ENCODE measurements at regions not wholly inside any gene's neighbourhood (a gene's known extent, or its start where the extent isn't known, plus 50 kb on each side); places are given as distances from the start of the nearest gene placed in this dataset.
A peak's percentile ranks its signal among the peaks of the same experiment; 100 is the strongest.

DNA sequence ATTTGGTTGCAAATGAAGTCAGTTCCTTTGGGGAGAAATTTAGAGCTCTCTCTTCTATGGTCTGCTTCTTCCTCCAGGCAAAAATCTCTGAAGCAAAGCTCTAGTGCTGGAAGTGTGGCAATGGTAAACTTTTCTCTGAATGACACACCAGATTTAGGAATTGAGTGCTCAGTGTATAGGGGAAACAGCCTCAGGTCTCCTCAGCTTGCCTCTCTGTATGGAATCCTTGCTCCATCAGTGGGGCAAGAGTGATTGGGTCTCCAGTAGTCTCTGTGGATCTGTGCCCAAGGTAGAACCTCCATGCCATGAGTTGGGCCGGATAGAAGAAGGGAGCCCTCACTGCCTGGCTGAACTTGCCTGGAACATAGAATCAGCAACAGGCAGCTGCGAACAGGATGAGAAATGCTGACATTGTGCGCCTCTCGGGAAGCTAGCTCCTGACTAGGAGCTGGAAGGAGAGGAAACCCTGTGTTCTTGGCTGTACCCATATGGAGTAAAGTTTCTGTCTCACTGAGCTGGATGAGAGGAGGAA is 156.1 kb downstream of the WNT7A start:
- Histone ChIP-seq H3K4me1 (ENCODE audit: insufficient read depth) (no peaks in the 10 kb centered on the region), H3K27ac (no peak overlapping the region), H3K4me3 (no peak overlapping the region), H3K27me3 (no peaks in the 10 kb centered on the region), H3K9me3 (no peaks in the 10 kb centered on the region), H3K36me3 (no peaks in the 10 kb centered on the region)
- WGBS, 3 donors = 88 to 92% (median 90%) methylated on average over 4 of the region's 4 CpGs
- intact Hi-C loops (cut with DNase I) = no loop called here
- TF ChIP-seq, protein P1, sequence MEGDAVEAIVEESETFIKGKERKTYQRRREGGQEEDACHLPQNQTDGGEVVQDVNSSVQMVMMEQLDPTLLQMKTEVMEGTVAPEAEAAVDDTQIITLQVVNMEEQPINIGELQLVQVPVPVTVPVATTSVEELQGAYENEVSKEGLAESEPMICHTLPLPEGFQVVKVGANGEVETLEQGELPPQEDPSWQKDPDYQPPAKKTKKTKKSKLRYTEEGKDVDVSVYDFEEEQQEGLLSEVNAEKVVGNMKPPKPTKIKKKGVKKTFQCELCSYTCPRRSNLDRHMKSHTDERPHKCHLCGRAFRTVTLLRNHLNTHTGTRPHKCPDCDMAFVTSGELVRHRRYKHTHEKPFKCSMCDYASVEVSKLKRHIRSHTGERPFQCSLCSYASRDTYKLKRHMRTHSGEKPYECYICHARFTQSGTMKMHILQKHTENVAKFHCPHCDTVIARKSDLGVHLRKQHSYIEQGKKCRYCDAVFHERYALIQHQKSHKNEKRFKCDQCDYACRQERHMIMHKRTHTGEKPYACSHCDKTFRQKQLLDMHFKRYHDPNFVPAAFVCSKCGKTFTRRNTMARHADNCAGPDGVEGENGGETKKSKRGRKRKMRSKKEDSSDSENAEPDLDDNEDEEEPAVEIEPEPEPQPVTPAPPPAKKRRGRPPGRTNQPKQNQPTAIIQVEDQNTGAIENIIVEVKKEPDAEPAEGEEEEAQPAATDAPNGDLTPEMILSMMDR (IDR thresholded peaks at IDR 0.05) = no peak
- TF ChIP-seq POLR2A (IDR thresholded peaks at IDR 0.05) (no peak), EP300 (IDR thresholded peaks at IDR 0.05) (no peak)
- DNase-seq = no peak

DNA sequence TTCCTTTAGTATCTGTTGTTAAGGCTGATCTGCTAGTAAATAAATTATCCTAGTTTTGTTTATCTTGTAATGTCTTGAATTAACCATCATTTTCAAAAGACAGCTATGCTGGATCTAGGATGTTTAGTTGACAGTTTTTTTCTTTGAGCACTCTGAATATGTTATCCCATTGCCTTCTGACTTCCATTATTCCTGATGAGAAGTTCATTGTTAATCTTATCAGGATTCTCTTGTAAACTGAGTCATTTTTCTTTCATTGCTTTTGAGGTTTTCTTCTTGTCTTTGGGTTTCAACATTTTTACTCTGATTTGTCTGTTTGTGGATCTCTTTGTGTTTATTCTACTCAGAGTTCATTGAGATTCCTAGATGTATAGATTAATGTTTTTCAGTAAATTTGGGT is 157.7 kb downstream of the WNT7A start:
- no peak for DNase-seq
- H3K4me1 ChIP-seq (ENCODE audit: insufficient read depth) = no peaks in the 10 kb centered on the region
- H3K27ac ChIP-seq = no peak overlapping the region
- no peak overlapping the region for H3K4me3 ChIP-seq
- no peaks in the 10 kb centered on the region for H3K27me3 ChIP-seq
- intact Hi-C loops (cut with DNase I) = no loop called here
- no peaks in the 10 kb centered on the region for H3K9me3 ChIP-seq
- H3K36me3 ChIP-seq = no peaks in the 10 kb centered on the region
- TF ChIP-seq POLR2A (IDR thresholded peaks at IDR 0.05) = no peak
- TF ChIP-seq EP300 (IDR thresholded peaks at IDR 0.05) = no peak
- TF ChIP-seq, protein P1 (IDR thresholded peaks at IDR 0.05) = no peak

DNA sequence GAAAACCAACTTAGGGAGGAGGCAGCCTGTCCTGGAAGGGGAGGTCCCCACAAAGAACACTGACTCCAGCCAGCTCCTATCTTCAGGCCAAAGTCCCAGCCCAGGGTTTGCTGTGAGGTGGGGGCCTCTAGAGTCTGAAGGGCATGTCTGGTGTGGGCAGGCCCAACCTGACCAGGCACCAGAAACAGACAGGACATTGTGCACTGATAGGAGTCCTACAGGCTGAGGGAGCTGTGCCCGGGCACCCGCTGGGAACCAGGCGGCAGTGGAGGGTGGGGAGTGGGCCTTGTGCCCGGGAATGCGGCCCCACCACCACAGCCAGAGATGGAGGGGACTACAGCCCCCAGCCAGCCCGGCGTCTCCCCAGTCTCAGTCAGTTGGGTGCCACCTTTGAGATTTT is 161.4 kb downstream of the WNT7A start:
- Histone ChIP-seq H3K9me3 (no peaks in the 10 kb centered on the region), H3K4me1 (ENCODE audit: insufficient read depth) (no peaks in the 10 kb centered on the region), H3K36me3 (no peaks in the 10 kb centered on the region), H3K27ac (no peak overlapping the region), H3K4me3 (no peak overlapping the region), H3K27me3 (no peaks in the 10 kb centered on the region)
- 78 to 84% (median 81%) methylated on average over 7 of the region's 7 CpGs for WGBS, 3 donors
- TF ChIP-seq, protein P1 (IDR thresholded peaks at IDR 0.05) = no peak
- TF ChIP-seq EP300 (IDR thresholded peaks at IDR 0.05) (no peak), POLR2A (IDR thresholded peaks at IDR 0.05) (no peak)
- DNase-seq = peak in 2 of 5 donors; percentile 0 to 15
- intact Hi-C loops (cut with DNase I) = no loop called here

DNA sequence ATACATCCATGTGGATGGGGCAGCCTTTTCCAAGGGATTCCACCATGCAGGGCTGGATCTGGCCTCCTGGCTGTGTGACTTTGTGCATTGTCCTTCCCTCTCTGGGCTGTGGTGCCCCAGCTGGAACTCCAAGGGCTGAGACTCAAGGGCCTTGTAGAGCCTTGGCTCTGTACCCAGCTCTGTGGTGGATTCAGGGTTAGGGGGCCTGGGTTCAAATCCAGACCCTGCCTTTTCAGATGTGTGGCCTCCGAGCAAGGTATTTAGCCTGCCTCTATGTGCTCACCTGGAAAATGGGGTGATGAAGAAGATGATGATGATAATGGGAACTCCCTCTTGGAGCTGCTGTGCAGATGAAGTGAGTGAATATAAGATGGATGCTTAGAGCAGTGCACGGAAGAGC is 161.9 kb downstream of the WNT7A start:
- H3K36me3 ChIP-seq = no peaks in the 10 kb centered on the region
- no peak for TF ChIP-seq EP300 (IDR thresholded peaks at IDR 0.05)
- TF ChIP-seq, protein P1 (IDR thresholded peaks at IDR 0.05) = no peak
- TF ChIP-seq POLR2A (IDR thresholded peaks at IDR 0.05) = no peak
- H3K27me3 ChIP-seq = no peaks in the 10 kb centered on the region
- WGBS, 3 donors = 57 to 77% (median 60%) methylated on average over 2 of the region's 2 CpGs
- peak in 1 of 5 donors; percentile 2 for DNase-seq
- H3K4me1 ChIP-seq (ENCODE audit: insufficient read depth) = no peaks in the 10 kb centered on the region
- H3K4me3 ChIP-seq = no peak overlapping the region
- no peaks in the 10 kb centered on the region for H3K9me3 ChIP-seq
- intact Hi-C loops (cut with DNase I) = no loop called here
- H3K27ac ChIP-seq = no peak overlapping the region
